Vagina (tissue), 2 donors: ENCODE measurements at regions not wholly inside any gene's neighbourhood (a gene's known extent, or its start where the extent isn't known, plus 50 kb on each side); places are given as distances from the start of the nearest gene placed in this dataset.

ENCODE experiments used
- POLR2AphosphoS5 ChIP-seq, 2 donors: sonication (generic); formaldehyde crosslinking; IDR thresholded peaks; one replicate each; pipeline ENCODE4 v1.9.0; 2017; ENCODE audit warnings: antibody characterized with exemption in 2 of 2, mild to moderate bottlenecking in 2 of 2, low read depth in 1 of 2; ENCODE audit not compliant: insufficient read depth in 1 of 2
- TF ChIP-seq, protein P1 (sequence below), 3 experiments: fragments of 450-650 bp in 2 of 3; fragments of 200-600 bp in 1 of 3; sonication (generic) in 1 of 3; IDR thresholded peaks; one replicate each; pipeline ENCODE4 v1.5.1; 2017 to 2019; ENCODE audit warnings: antibody characterized with exemption in 3 of 3, mild to moderate bottlenecking in 2 of 3, moderate library complexity in 2 of 3

DNA sequence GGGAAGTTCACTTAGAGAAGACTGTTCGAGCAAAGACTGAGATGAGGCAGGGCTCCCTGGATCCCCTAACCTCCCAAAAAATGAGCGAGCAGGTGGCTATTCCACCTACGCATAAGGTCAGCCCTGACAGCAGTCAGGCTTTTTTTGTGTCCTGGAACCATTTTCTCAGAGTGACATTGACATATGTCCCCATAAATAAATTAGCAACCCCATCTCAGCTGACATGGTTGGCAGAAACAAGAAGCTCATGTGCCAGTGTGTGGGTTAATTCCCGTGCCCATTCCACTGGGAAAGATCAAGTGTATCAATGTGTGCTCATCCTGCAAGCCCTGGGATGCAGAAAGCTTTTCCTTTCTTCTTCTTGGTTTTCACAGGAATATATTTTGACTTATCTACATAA is 740.4 kb upstream of the CELF4 start:
- TF ChIP-seq, protein P1, sequence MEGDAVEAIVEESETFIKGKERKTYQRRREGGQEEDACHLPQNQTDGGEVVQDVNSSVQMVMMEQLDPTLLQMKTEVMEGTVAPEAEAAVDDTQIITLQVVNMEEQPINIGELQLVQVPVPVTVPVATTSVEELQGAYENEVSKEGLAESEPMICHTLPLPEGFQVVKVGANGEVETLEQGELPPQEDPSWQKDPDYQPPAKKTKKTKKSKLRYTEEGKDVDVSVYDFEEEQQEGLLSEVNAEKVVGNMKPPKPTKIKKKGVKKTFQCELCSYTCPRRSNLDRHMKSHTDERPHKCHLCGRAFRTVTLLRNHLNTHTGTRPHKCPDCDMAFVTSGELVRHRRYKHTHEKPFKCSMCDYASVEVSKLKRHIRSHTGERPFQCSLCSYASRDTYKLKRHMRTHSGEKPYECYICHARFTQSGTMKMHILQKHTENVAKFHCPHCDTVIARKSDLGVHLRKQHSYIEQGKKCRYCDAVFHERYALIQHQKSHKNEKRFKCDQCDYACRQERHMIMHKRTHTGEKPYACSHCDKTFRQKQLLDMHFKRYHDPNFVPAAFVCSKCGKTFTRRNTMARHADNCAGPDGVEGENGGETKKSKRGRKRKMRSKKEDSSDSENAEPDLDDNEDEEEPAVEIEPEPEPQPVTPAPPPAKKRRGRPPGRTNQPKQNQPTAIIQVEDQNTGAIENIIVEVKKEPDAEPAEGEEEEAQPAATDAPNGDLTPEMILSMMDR (IDR thresholded peaks at IDR 0.05), result no peak
- TF ChIP-seq POLR2AphosphoS5 (IDR thresholded peaks at IDR 0.05; ENCODE audit: insufficient read depth in 1 of 2, low read depth in 1 of 2), result no peak
